Upper lobe of left lung (tissue), 4 donors: ENCODE measurements at regions not wholly inside any gene's neighbourhood (a gene's known extent, or its start where the extent isn't known, plus 50 kb on each side); places are given as distances from the start of the nearest gene placed in this dataset.

Experiments used
- CTCF ChIP-seq, 6 experiments: fragments of 450-650 bp in 4 of 6; fragments of 200-600 bp in 2 of 6; sonication (generic) in 2 of 6; IDR thresholded peaks; one replicate each; pipeline ENCODE4 v1.5.1; 2016 to 2019; ENCODE audit warnings: antibody characterized with exemption in 6 of 6
- EP300 ChIP-seq, 4 donors: sonication (generic); formaldehyde crosslinking; IDR thresholded peaks; one replicate each; pipeline ENCODE4 v1.5.1; 2017; ENCODE audit warnings: antibody characterized with exemption in 4 of 4, control low read depth in 2 of 4
- POLR2A ChIP-seq, 4 donors: fragments of 450-650 bp; IDR thresholded peaks; one replicate each; pipeline ENCODE4 v1.5.1; 2016 to 2017; ENCODE audit warnings: antibody characterized with exemption in 4 of 4, mild to moderate bottlenecking in 2 of 4
- POLR2AphosphoS5 ChIP-seq, 2 donors: sonication (generic); formaldehyde crosslinking; IDR thresholded peaks; one replicate each; pipeline ENCODE4 v1.5.1; 2017; ENCODE audit warnings: antibody characterized with exemption in 2 of 2

- TF ChIP-seq POLR2A (IDR thresholded peaks at IDR 0.05) (no peak), CTCF (IDR thresholded peaks at IDR 0.05) (no peak), POLR2AphosphoS5 (IDR thresholded peaks at IDR 0.05) (no peak), EP300 (IDR thresholded peaks at IDR 0.05) (no peak)
Measured at GRCh38 chr9:120183615-120184014, 396.4 kb downstream of the CDK5RAP2 start.
